Midbrain (tissue), 1 donor: ENCODE measurements at regions not wholly inside any gene's neighbourhood (a gene's known extent, or its start where the extent isn't known, plus 50 kb on each side); places are given as distances from the start of the nearest gene placed in this dataset.
"Not testable (repeated sequence)": the region's sequence is repeated elsewhere in the genome, so short reads cannot be mapped to it uniquely, and the experiment has no call there.

Experiments used
- DNase-seq: peaks from one replicate; lab custom pipeline; 2025; lab: John Stamatoyannopoulos, UW

DNA sequence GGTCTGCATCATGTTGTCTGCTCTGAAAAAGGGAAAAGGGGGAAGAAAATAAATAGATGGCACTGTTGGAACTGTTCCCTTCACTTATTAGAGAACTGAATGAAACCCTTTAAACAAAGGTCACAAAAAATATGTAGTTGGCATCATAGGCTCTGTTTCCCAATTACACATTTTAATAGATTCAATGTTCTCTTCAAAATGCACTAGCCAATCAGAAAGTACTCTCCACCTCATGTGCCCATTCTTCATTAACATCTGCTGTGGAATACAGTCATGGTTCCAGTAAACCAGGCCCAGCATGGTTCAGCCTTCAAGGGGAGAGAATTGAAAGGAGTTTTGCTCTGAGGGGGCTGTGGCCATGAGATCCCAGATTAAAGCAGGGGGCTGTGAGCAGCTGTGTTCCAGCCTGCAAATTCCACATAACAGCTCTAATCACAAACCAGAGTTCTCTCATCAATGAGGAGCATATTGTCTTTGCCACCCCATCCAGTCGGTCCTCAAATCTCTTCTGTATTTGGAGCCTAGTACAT lies 165.9 kb upstream of the CREB1 start:
- DNase-seq, result no peak

DNA sequence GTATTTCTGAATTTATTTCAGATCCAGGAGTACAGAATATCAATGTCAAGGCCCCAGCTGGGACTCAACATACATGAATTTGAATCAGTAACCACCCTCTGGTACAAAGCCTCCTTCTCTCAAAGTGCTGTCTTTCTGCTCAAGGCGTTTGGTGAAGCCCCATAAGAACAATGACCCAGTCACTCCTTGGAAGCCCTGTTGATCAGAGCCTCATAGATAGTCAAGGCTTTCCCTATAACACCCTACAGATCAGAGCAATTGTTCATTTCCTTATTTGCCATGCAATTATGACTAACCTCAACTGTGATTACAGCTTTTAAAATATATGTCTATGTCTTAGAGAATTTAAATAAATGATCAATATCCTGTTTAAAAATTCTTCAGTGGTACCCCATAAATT lies 159.1 kb upstream of the CREB1 start:
- no peak for DNase-seq

- no peak for DNase-seq
These were observed 157.9 kb upstream of the CREB1 start for GRCh38 chr2:207371877-207372276.

DNA sequence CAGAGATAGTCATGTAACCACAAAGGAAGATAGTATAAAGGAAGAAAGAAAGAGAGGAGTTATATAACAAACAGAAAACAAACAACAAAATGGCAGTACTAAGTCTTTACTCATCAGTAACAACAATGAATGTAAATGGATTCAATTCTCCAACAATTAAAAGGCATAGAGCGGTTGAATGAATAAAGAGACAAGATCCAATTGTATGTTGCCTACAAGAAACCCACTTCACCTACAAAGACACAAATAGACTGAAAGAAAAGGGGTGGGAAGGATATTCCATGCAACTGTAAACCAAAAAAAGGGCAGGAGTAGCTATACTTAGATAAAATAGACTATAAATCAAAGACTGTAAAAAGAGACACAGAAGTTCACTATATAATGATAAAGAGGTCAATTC lies 157.3 kb upstream of the CREB1 start:
- DNase-seq, result no peak

DNA sequence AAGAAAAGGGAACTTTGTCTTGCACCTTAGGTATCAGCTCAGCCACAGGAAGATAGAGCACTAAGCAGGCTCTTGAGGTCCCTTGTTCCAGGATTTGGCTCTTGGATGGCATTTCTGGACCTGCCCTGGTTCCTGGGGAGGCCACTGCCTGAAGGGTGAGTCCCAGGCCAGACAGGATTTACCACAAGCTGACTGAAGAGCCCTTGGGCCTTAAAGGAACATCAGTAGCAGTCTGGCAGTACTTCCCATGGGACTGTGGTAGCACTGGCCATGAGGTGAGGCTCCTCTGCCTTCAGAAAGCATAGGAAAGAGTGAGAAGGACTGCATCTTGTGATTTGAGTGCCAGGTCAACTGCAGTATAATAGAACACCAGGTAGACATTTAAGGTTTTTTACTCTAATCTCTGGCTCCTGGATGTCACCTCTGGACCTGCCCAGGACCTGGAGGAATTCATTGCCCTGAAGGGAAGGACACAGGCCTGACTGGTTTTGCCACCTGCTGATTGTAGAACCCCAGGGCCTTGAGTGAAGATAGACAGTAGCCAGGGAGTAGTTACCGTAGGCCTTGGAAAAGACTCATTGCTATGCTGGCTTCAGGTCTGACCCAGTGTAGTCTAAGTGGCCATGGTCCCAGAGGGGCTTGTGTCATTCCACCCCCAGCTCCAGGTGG lies 154.4 kb upstream of the CREB1 start:
- DNase-seq, result no peak

DNA sequence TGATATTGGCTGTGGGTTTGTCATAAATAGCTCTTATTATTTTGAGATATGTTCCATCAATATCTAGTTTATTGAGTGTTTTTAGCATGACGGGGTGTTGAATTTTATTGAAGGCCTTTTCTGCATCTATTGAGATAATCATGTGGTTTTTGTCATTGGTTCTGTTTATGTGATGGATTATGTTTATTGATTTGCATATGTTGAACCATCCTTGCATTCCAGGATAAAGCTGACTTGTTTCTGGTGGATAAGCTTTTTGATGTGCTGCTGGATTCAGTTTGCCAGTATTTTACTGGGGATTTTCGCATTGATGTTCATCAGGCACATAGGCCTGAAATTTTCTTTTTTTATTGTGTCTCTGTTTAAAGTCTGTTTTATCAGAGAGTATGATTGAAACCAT lies 151.1 kb upstream of the CREB1 start:
- not testable (repeated sequence) for DNase-seq

DNA sequence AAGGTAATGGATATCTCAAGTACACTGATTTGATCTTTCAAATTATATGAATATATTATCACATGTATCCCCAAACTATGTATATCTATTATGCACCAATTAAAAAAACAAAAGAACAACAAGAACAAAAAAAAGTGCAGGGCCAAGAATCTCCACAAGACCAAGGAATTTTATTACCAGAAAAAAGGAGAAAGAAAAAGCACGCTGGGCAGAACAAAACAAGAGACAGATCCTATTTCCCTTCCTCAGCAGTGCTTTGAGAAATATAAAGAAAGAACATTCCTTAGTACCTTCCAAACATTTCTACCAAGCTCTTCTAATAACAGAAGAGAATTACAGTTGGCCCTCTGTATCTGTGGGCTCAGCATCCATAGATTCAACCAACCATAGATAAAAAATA lies 144.7 kb upstream of the CREB1 start:
- DNase-seq, result no peak

- no peak for DNase-seq
These were observed 143.9 kb upstream of the CREB1 start for GRCh38 chr2:207385903-207386302.

DNA sequence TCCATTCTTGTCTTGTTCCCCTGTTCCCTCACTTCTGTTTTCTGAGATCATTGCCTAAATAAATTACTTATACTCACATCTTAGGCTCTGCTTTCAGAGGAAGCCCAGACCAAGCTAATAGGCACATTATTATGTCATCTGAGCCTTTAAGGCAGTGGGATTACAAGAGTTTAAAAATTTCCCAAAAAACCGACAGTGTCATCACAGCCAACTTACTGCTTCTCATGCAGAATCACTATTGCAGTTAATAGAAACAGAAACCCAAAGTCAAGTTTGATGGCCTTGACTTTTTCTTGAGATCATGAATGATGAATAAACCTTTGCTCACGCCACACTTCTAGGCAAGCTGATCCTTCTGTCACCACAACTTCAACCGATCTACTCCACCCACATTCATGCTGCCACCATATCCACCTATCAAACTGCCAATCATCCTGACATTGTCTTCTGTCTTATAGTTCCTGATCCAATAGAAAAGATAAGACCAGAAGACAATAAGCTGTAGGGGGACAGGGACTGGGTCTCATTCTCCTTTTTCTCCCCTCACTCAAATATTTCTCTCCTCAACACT lies 142.7 kb upstream of the CREB1 start:
- no peak for DNase-seq

GRCh38 chr2:207390302-207391095 lies 139.3 kb upstream of the CREB1 start:
- no peak for DNase-seq

DNA sequence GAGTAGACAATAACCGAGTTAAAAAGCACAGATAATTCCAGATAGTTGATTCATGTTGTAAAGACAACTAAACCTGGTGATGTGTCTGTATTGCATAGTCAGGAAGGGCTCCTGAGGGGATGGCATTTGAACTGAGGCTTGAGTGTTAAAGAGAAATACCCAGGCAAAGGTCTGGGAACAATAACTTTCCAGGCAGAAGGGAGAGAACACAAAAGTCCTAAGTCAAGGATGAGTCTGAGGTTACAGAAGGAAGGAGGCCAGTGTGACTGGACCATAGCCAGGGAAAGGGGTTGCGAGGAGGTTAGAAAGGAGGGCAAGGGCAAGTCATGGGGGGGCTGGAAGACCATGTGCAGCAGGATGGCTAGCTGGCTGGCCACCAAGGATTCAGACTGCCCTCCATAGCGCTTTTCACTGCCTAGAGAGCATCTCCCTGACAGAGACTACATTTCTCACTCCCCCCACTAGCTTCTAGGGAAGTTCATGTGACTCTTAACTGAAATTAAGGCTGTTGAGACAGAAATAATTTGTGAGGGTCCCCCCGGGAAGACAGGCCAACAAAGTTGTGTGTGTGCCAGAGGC lies 135.5 kb upstream of the CREB1 start:
- DNase-seq, result no peak

DNA sequence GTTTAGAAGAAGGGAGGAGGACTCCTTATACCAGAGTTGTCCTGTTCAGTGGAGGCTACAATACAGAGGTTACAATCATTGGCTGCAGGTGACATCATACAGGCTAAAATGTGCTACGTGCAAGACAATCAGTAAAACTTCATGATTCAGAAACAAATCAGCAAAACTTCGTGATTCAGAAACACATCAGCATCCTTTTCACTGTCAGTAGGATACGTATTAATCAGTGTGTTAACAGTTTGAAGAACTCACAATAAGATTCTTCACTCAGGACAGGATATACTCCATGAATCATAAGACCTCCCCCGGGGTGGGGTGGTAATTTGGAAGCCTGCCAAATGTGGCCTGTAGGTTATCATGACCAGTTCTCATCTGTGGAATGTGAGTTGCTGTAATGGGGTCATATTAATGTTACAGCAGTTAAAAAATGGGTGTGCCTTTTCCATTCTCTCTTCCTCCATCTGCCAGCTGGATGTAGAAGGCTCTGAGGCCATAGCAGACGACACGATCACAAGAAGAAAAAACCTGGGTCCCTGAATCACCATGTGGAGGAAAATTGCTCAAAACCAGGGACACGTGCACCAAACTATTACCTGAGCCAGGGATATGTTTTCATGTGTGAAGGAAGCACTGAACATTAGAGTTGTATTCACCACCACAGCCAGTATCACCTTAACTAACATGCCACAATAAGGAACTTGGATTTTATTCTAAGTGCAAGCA lies 134.8 kb upstream of the CREB1 start:
- no peak for DNase-seq

- DNase-seq, result no peak
These were observed 134.1 kb upstream of the CREB1 start for GRCh38 chr2:207395535-207396251.

- no peak for DNase-seq
These were observed 131.7 kb upstream of the CREB1 start for GRCh38 chr2:207397917-207398655.

- DNase-seq, result peak; percentile 37
These were observed 130.5 kb upstream of the CREB1 start for GRCh38 chr2:207399301-207399700.

- DNase-seq, result no peak
These were observed 128.4 kb upstream of the CREB1 start for GRCh38 chr2:207401338-207401737.

- no peak for DNase-seq
These were observed 126.6 kb upstream of the CREB1 start for GRCh38 chr2:207403141-207403540.

- DNase-seq, result no peak
These were observed 125.8 kb upstream of the CREB1 start for GRCh38 chr2:207403950-207404349.

- DNase-seq, result no peak
These were observed 124.6 kb upstream of the CREB1 start for GRCh38 chr2:207405150-207405549.

DNA sequence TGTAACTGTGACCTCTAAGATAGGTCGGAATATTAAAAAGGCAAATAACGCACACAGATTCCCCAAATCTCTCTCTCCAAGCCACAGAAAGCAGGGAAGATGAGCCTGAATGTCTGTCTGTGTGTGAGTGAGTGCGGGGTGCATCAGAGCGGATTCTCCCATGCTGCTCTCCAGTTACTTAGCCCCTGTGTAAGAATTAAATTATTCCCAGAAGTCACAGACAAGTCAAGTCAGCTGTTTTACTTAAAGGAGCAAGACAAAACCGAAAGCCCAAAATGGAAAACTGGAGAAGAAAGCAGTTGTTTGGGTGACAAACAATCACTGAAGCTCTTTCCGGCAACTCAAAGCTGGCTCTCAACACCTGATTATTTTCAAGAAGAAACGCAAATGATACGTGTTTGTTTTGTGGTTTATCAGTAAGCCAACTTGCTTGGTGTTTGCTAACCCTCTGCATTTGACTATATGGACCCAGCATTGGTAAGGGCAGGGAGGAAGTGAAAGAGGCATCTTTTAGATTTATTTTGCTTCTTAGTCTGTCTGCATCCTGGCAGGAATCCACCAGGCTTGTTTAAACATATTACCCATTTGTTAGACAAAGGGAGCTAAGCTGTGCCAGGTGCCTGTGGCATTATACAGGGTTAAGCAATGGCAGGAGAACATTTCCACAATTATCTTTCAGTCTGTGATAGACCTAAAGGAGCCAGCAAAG lies 121.5 kb upstream of the CREB1 start:
- DNase-seq, result no peak
